Kidney epithelial cell (primary cell): ENCODE measurements at regions not wholly inside any gene's neighbourhood (a gene's known extent, or its start where the extent isn't known, plus 50 kb on each side); places are given as distances from the start of the nearest gene placed in this dataset.

Experiments used
- DNase-seq: peaks from one replicate; pipeline ENCODE4 v3.0.0-alpha.2; 2010; ENCODE audit warnings: low read depth
- H3K27me3 ChIP-seq: 2 replicates; pipeline ENCODE4 v1.6.0; 2011; ENCODE audit warnings: low read length; ENCODE audit not compliant: control insufficient read depth, insufficient read depth
- H3K36me3 ChIP-seq: 2 replicates; pipeline ENCODE4 v1.5.1; 2011; ENCODE audit warnings: low read length; ENCODE audit not compliant: control insufficient read depth, insufficient read depth
- H3K4me3 ChIP-seq: 2 replicates; pipeline ENCODE4 v1.5.1; 2011; ENCODE audit warnings: low read depth, mild to moderate bottlenecking, control low read depth, low read length
- CTCF ChIP-seq: IDR thresholded peaks from 2 replicates; pipeline ENCODE4 v1.5.1; 2011; ENCODE audit warnings: mild to moderate bottlenecking, moderate library complexity, low read length, control low read depth, inconsistent platforms; ENCODE audit not compliant: insufficient read depth, poor library complexity, severe bottlenecking

GRCh38 chr1:55622074-55622473 lies 406.9 kb upstream of the USP24 start:
- TF ChIP-seq CTCF = no peak
- no peak for DNase-seq
- Histone ChIP-seq H3K4me3 (no peak overlapping the region), H3K27me3 (no peaks in the 10 kb centered on the region), H3K36me3 (no peaks in the 10 kb centered on the region)

GRCh38 chr1:55618199-55618598 lies 403.0 kb upstream of the USP24 start:
- DNase-seq = no peak
- no peaks in the 10 kb centered on the region for H3K36me3 ChIP-seq
- no peaks in the 10 kb centered on the region for H3K27me3 ChIP-seq
- no peak overlapping the region for H3K4me3 ChIP-seq
- no peak for TF ChIP-seq CTCF

- no peaks in the 10 kb centered on the region for H3K36me3 ChIP-seq
- H3K27me3 ChIP-seq = no peaks in the 10 kb centered on the region
- H3K4me3 ChIP-seq = no peak overlapping the region
- no peak for TF ChIP-seq CTCF
- no peak for DNase-seq
These were observed 402.3 kb upstream of the USP24 start for GRCh38 chr1:55617288-55617982.

GRCh38 chr1:55612988-55613387 lies 397.8 kb upstream of the USP24 start:
- TF ChIP-seq CTCF = no peak
- H3K27me3 ChIP-seq = no peaks in the 10 kb centered on the region
- no peak for DNase-seq
- no peaks in the 10 kb centered on the region for H3K36me3 ChIP-seq
- no peak overlapping the region for H3K4me3 ChIP-seq

- Histone ChIP-seq H3K4me3 (no peak overlapping the region), H3K36me3 (no peaks in the 10 kb centered on the region), H3K27me3 (no peaks in the 10 kb centered on the region)
- no peak for TF ChIP-seq CTCF
- DNase-seq = no peak
These were observed 396.0 kb upstream of the USP24 start for GRCh38 chr1:55611123-55611522.

- TF ChIP-seq CTCF = no peak
- no peak for DNase-seq
- Histone ChIP-seq H3K36me3 (no peaks in the 10 kb centered on the region), H3K4me3 (no peak overlapping the region), H3K27me3 (no peaks in the 10 kb centered on the region)
These were observed 395.0 kb upstream of the USP24 start for GRCh38 chr1:55610203-55610602.
